HCT116 (cell line): ENCODE measurements at regions not wholly inside any gene's neighbourhood (a gene's known extent, or its start where the extent isn't known, plus 50 kb on each side); places are given as distances from the start of the nearest gene placed in this dataset.

Experiments used
- ATAC-seq: fragments of 200-7000 bp; cut with Tn5 transposase; 2 replicates; pipeline ENCODE4 v1.9.1; 2020; ENCODE audit warnings: mild to moderate bottlenecking, moderate library complexity
- BruUV-seq: library from RNA; stranded (reverse); fragments of 400-500 nt; replicated peaks from 2 replicates; lab custom pipeline; 2021; lab: Mats Ljungman, UMichigan
- CTCF ChIA-PET: fragments of 300-600 bp; sonication (Branson Sonifier 250); formaldehyde crosslinking; loops from one replicate; lab custom pipeline; 2021; ENCODE audit warnings: antibody characterized with exemption; lab: Charles Lee
- POLR2A ChIA-PET: fragments of 300-600, 350-600 bp; sonication (Branson Sonifier 250); formaldehyde crosslinking; loops from one replicate; lab custom pipeline; 2021; ENCODE audit warnings: antibody characterized with exemption; lab: Charles Lee
- RAD21 ChIA-PET, 2 experiments: fragments of 300-600 bp; sonication (Branson Sonifier 250); formaldehyde crosslinking; loops; one replicate each; lab custom pipeline; 2023; ENCODE audit warnings: low total read pairs in 2 of 2; ENCODE audit not compliant: uncharacterized antibody in 2 of 2, unreplicated experiment in 2 of 2, low non-redundant PET in 1 of 2; lab: Charles Lee
- DNase-seq: peaks from one replicate; pipeline ENCODE4 v3.0.0-alpha.2; 2010; ENCODE audit warnings: low read depth, low spot score
- H2AFZ ChIP-seq: fragments of 200-600 bp; shearing (Covaris generic), sonication (generic); 2 replicates; pipeline ENCODE4 v1.6.1; 2017; ENCODE audit warnings: low read depth, mixed run types, mixed read lengths, antibody characterized with exemption, low read length; ENCODE audit not compliant: poor library complexity, severe bottlenecking
- H3K27ac ChIP-seq: 2 replicates; pipeline ENCODE4 v1.5.1; 2012; ENCODE audit warnings: low read depth, low read length
- H3K27me3 ChIP-seq: fragments of 200-600 bp; sonication (generic); 2 replicates; pipeline ENCODE4 v1.6.1; 2016; ENCODE audit warnings: mixed run types, low read length, mixed read lengths; ENCODE audit not compliant: insufficient read depth
- H3K36me3 ChIP-seq, 2 experiments: fragments of 200-500 bp in 1 of 2; fragments of 200-600 bp in 1 of 2; sonication (Bioruptor generic) in 1 of 2; sonication (generic) in 1 of 2; 2 replicates each; pipeline versions ENCODE4 v1.5.1 to v1.6.1; 2014 to 2016; ENCODE audit warnings: low read length in 2 of 2, inconsistent platforms in 1 of 2, mixed read lengths in 1 of 2, mixed run types in 1 of 2; ENCODE audit not compliant: insufficient read depth in 2 of 2, control insufficient read depth in 1 of 2
- H3K4me1 ChIP-seq, 2 experiments: fragments of 200-600 bp in 1 of 2; sonication (generic) in 1 of 2; 2 replicates each; pipeline versions ENCODE4 v1.5.1 to v1.6.1; 2012 to 2017; ENCODE audit warnings: low read length in 2 of 2, inconsistent platforms in 1 of 2, mild to moderate bottlenecking in 1 of 2, mixed read lengths in 1 of 2, mixed run types in 1 of 2, moderate library complexity in 1 of 2; ENCODE audit not compliant: insufficient read depth in 2 of 2, control insufficient read depth in 1 of 2
- H3K4me2 ChIP-seq: fragments of 200-600 bp; sonication (generic); 2 replicates; pipeline ENCODE4 v1.6.1; 2017; ENCODE audit warnings: mixed run types, low read length, mixed read lengths
- H3K4me3 ChIP-seq, 2 experiments: fragments of 200-600 bp in 1 of 2; sonication (generic) in 1 of 2; replicated peaks in 1 of 2; 2 replicates each; pipeline ENCODE4 v1.5.1; 2011 to 2016; ENCODE audit warnings: low read length in 2 of 2, control low read depth in 1 of 2, low read depth in 1 of 2, mild to moderate bottlenecking in 1 of 2, mixed read lengths in 1 of 2, mixed run types in 1 of 2
- H3K79me2 ChIP-seq: fragments of 200-600 bp; sonication (generic); 2 replicates; pipeline ENCODE4 v1.6.1; 2017; ENCODE audit warnings: mild to moderate bottlenecking, mixed run types, low read length, moderate library complexity, mixed read lengths; ENCODE audit not compliant: insufficient read depth
- H3K9ac ChIP-seq: fragments of 200-600 bp; sonication (generic); 2 replicates; pipeline ENCODE4 v1.6.1; 2016; ENCODE audit warnings: low read length, mixed read lengths
- H3K9me2 ChIP-seq: fragments of 200-600 bp; sonication (generic), shearing (Covaris generic); 2 replicates; pipeline ENCODE4 v1.6.1; 2017; ENCODE audit warnings: mixed run types, mild to moderate bottlenecking, moderate library complexity; ENCODE audit not compliant: insufficient read depth
- H3K9me3 ChIP-seq, 2 experiments: fragments of 200-500 bp in 1 of 2; fragments of 200-600 bp in 1 of 2; sonication (Bioruptor generic) in 1 of 2; sonication (generic) in 1 of 2; 2 replicates each; pipeline ENCODE4 v1.6.1; 2014 to 2017; ENCODE audit warnings: low read length in 2 of 2, mixed read lengths in 2 of 2, inconsistent platforms in 1 of 2, low read depth in 1 of 2, mild to moderate bottlenecking in 1 of 2, mixed run types in 1 of 2, moderate library complexity in 1 of 2; ENCODE audit not compliant: control insufficient read depth in 1 of 2, insufficient read depth in 1 of 2
- H4K20me1 ChIP-seq: fragments of 200-600 bp; sonication (generic), shearing (Covaris generic); 2 replicates; pipeline ENCODE4 v1.6.1; 2017; ENCODE audit warnings: mixed run types, mild to moderate bottlenecking, moderate library complexity; ENCODE audit not compliant: insufficient read depth
- CEBPB ChIP-seq: IDR thresholded peaks from 2 replicates; pipeline ENCODE4 v1.6.1; 2012; ENCODE audit warnings: low read depth
- CTCF ChIP-seq, 3 experiments: fragments of 200-600 bp in 1 of 3; sonication (generic) in 1 of 3; IDR thresholded peaks in 2 of 3; conservative IDR thresholded peaks in 1 of 3; 2 replicates each; pipeline ENCODE4 v1.5.1; 2012 to 2017; ENCODE audit warnings: low read depth in 2 of 3, low read length in 2 of 3, antibody characterized with exemption in 1 of 3, borderline replicate concordance in 1 of 3, control low read depth in 1 of 3, mild to moderate bottlenecking in 1 of 3, mixed read lengths in 1 of 3, mixed run types in 1 of 3, moderate library complexity in 1 of 3; ENCODE audit not compliant: insufficient read depth in 1 of 3
- EGR1 ChIP-seq: IDR thresholded peaks from 2 replicates; pipeline ENCODE4 v1.6.1; 2012; ENCODE audit warnings: low read depth
- ELF1 ChIP-seq: IDR thresholded peaks from 2 replicates; pipeline ENCODE4 v1.6.1; 2012; ENCODE audit warnings: low read depth, borderline replicate concordance
- EZH2 ChIP-seq: fragments of 200-600 bp; sonication (generic); IDR thresholded peaks from 2 replicates; pipeline ENCODE4 v1.6.1; 2017; ENCODE audit warnings: antibody characterized with exemption, mixed run types
- EZH2phosphoT487 ChIP-seq: fragments of 200-600 bp; IDR thresholded peaks from 2 replicates; pipeline ENCODE4 v1.6.1; 2018; ENCODE audit warnings: antibody characterized with exemption, borderline replicate concordance
- FOSL1 ChIP-seq: IDR thresholded peaks from 2 replicates; pipeline ENCODE4 v1.6.1; 2012; ENCODE audit warnings: low read depth
- JUND ChIP-seq: IDR thresholded peaks from 2 replicates; pipeline ENCODE4 v1.6.1; 2012
- MAX ChIP-seq: IDR thresholded peaks from 2 replicates; pipeline ENCODE4 v1.6.1; 2012
- POLR2A ChIP-seq: IDR thresholded peaks from 2 replicates; pipeline ENCODE4 v1.7.0; 2011; ENCODE audit warnings: borderline replicate concordance; ENCODE audit not compliant: insufficient read depth, insufficient read length; ENCODE audit errors: extremely low read depth
- POLR2AphosphoS5 ChIP-seq: IDR thresholded peaks from 2 replicates; pipeline ENCODE4 v1.6.1; 2011; ENCODE audit warnings: mild to moderate bottlenecking, low read depth, low read length, moderate library complexity
- RAD21 ChIP-seq: IDR thresholded peaks from 2 replicates; pipeline ENCODE4 v1.6.1; 2012; ENCODE audit warnings: low read depth, mild to moderate bottlenecking
- SP1 ChIP-seq: IDR thresholded peaks from 2 replicates; pipeline ENCODE4 v1.6.1; 2012; ENCODE audit warnings: low read depth
- SRF ChIP-seq: IDR thresholded peaks from 2 replicates; pipeline ENCODE4 v1.6.1; 2012; ENCODE audit warnings: low read depth
- TCF7L2 ChIP-seq: IDR thresholded peaks from 2 replicates; pipeline ENCODE4 v1.7.0; 2011; ENCODE audit warnings: borderline replicate concordance, inconsistent platforms; ENCODE audit not compliant: insufficient read depth, insufficient read length; ENCODE audit errors: extremely low read depth
- YY1 ChIP-seq: IDR thresholded peaks from 2 replicates; pipeline ENCODE4 v1.6.1; 2011; ENCODE audit warnings: low read length, low read depth, moderate library complexity, mild to moderate bottlenecking; ENCODE audit not compliant: insufficient replicate concordance; ENCODE audit errors: extremely low read depth
- ZFX ChIP-seq: fragments of 450-650 bp; IDR thresholded peaks from 2 replicates; pipeline ENCODE4 v1.6.1; 2017
- ZNF274 ChIP-seq: fragments of 200-500 bp; sonication (Bioruptor generic); IDR thresholded peaks from 2 replicates; pipeline ENCODE4 v1.6.1; 2014; ENCODE audit warnings: mild to moderate bottlenecking, low read depth, low read length, inconsistent platforms
- intact Hi-C: fragments of 100-400 bp; cut with micrococcal nuclease; formaldehyde crosslinking; loops from 2 replicates; pipeline ENCODE4 v1.10.0; 2022
- TF ChIP-seq, protein P1 (sequence below): IDR thresholded peaks from 2 replicates; pipeline ENCODE4 v1.6.1; 2012; ENCODE audit warnings: low read depth

DNA sequence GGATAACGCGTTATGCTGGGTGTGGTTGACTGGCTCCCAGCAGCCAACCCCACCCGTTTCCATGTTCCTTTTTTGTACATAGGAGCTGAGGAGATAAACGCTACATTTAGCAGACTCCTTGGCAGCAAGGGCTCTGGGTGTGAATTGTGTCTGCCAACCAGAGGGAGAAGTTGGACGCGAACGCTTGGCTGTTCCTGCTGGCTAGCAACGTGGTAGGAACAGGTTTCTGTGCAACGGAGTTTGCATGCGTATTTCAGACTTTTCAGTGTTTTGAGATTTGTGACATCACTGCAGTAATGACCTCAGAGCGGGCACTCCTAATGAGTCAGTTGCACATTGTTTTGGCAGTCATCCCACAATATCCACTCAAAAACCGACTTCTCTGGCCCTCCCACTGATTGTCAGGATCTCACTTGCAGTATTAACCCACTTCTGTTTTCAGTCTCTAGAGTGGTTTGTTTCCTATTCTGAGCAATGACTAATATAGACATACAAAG lies 98.7 kb upstream of the RGS1 start:
- no peak overlapping the region for H3K4me2 ChIP-seq
- H3K9me2 ChIP-seq, result no peaks in the 10 kb centered on the region
- H3K4me3 ChIP-seq, result no peak overlapping the region
- H3K4me1 ChIP-seq, result no peaks in the 10 kb centered on the region
- no peak overlapping the region for H3K9ac ChIP-seq
- ChIA-PET RAD21 (interaction anchor here in 1 of 2 experiments (1.4 kb wide), 1 partner anchor 134 kb away, joined by 11 read pairs; no protein-coding TSS in a partner anchor), CTCF (interaction anchor here (1.0 to 1.6 kb wide), 10 partner anchors 106 to 593 kb away, joined by 3 to 42 read pairs (median 5); no protein-coding TSS in a partner anchor), POLR2A (no interaction called here)
- H3K79me2 ChIP-seq, result no peaks in the 10 kb centered on the region
- BruUV-seq, result no TSS peak
- ATAC-seq (no peak), DNase-seq (no peak)
- H4K20me1 ChIP-seq, result no peaks in the 10 kb centered on the region
- intact Hi-C loops, result loop anchor here (1.0 to 10.0 kb wide), 4 partner anchors 133 to 1818 kb away; partner anchors contain the start of gene CDC73
- no peaks in the 10 kb centered on the region for H3K36me3 ChIP-seq
- peak overlapping the region; percentile 45 for H2AFZ ChIP-seq
- TF ChIP-seq EGR1 (no peak), ELF1 (no peak), ZNF274 (no peak), CEBPB (no peak), SP1 (no peak), FOSL1 (no peak), YY1 (no peak), POLR2AphosphoS5 (no peak), TCF7L2 (no peak), POLR2A (no peak), EZH2 (no peak), MAX (no peak), CTCF (IDR thresholded peaks at IDR 0.05 in 2 of 3, conservative IDR thresholded peaks at IDR 0.05 in 1 of 3; ENCODE audit: borderline replicate concordance in 1 of 3, insufficient read depth in 1 of 3, low read depth in 2 of 3, low read length in 2 of 3) (no peak), ZFX (no peak), SRF (no peak), EZH2phosphoT487 (no peak), RAD21 (no peak), JUND (no peak)
- TF ChIP-seq, protein P1, sequence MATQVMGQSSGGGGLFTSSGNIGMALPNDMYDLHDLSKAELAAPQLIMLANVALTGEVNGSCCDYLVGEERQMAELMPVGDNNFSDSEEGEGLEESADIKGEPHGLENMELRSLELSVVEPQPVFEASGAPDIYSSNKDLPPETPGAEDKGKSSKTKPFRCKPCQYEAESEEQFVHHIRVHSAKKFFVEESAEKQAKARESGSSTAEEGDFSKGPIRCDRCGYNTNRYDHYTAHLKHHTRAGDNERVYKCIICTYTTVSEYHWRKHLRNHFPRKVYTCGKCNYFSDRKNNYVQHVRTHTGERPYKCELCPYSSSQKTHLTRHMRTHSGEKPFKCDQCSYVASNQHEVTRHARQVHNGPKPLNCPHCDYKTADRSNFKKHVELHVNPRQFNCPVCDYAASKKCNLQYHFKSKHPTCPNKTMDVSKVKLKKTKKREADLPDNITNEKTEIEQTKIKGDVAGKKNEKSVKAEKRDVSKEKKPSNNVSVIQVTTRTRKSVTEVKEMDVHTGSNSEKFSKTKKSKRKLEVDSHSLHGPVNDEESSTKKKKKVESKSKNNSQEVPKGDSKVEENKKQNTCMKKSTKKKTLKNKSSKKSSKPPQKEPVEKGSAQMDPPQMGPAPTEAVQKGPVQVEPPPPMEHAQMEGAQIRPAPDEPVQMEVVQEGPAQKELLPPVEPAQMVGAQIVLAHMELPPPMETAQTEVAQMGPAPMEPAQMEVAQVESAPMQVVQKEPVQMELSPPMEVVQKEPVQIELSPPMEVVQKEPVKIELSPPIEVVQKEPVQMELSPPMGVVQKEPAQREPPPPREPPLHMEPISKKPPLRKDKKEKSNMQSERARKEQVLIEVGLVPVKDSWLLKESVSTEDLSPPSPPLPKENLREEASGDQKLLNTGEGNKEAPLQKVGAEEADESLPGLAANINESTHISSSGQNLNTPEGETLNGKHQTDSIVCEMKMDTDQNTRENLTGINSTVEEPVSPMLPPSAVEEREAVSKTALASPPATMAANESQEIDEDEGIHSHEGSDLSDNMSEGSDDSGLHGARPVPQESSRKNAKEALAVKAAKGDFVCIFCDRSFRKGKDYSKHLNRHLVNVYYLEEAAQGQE, result no peak
- H3K27ac ChIP-seq, result no peak overlapping the region
- no peaks in the 10 kb centered on the region for H3K27me3 ChIP-seq
- H3K9me3 ChIP-seq, result no peaks in the 10 kb centered on the region
